ENCODE measurements at regions not wholly inside any gene's neighbourhood (a gene's known extent, or its start where the extent isn't known, plus 50 kb on each side); places are given as distances from the start of the nearest gene placed in this dataset.

GRCh38 chr21:43269440-43269839 lies 100.6 kb downstream of the CRYAA start:
- TF ChIP-seq CTCF (IDR thresholded peaks at IDR 0.05; ENCODE audit: insufficient read depth, low read length) (no peak), GABPA (IDR thresholded peaks at IDR 0.05; ENCODE audit: low read depth) (no peak), SPI1 (IDR thresholded peaks at IDR 0.05; ENCODE audit: borderline replicate concordance, low read depth) (no peak), POLR2AphosphoS5 (IDR thresholded peaks at IDR 0.05; ENCODE audit: low read depth) (no peak)
